ENCODE measurements at regions not wholly inside any gene's neighbourhood (a gene's known extent, or its start where the extent isn't known, plus 50 kb on each side); places are given as distances from the start of the nearest gene placed in this dataset.

DNA sequence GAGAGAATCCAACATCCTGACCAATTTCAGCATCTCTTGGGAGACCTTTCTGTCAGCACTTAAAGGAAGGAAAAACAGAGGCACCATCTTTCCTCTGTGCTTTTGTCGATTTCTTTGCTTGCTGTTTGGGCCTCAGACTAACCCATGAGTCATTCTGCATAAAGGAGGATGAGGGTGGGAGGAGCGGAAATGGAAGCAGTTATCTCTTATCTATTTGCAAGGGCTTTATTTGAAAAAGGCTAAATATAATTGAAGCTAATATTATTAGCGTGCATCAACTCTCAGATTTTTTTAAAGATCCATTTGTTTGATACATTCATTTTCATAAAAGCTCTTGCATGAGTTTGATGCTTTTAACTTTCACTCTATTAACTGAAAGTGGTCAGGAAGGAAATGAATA is 72.9 kb downstream of the ZNF622 start:
- TF ChIP-seq, protein P1, sequence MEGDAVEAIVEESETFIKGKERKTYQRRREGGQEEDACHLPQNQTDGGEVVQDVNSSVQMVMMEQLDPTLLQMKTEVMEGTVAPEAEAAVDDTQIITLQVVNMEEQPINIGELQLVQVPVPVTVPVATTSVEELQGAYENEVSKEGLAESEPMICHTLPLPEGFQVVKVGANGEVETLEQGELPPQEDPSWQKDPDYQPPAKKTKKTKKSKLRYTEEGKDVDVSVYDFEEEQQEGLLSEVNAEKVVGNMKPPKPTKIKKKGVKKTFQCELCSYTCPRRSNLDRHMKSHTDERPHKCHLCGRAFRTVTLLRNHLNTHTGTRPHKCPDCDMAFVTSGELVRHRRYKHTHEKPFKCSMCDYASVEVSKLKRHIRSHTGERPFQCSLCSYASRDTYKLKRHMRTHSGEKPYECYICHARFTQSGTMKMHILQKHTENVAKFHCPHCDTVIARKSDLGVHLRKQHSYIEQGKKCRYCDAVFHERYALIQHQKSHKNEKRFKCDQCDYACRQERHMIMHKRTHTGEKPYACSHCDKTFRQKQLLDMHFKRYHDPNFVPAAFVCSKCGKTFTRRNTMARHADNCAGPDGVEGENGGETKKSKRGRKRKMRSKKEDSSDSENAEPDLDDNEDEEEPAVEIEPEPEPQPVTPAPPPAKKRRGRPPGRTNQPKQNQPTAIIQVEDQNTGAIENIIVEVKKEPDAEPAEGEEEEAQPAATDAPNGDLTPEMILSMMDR (IDR thresholded peaks at IDR 0.05; ENCODE audit: insufficient read depth, low read length, severe bottlenecking): no peak
- Histone ChIP-seq H3K27me3 (ENCODE audit: control insufficient read depth, insufficient read depth, low read length) (no peaks in the 10 kb centered on the region), H3K4me3 (ENCODE audit: low read depth, low read length) (no peak overlapping the region), H3K36me3 (ENCODE audit: control insufficient read depth, insufficient read depth, low read length) (no peaks in the 10 kb centered on the region)
- DNase-seq (ENCODE audit: low read depth) (no peak), FAIRE-seq (no peak)

DNA sequence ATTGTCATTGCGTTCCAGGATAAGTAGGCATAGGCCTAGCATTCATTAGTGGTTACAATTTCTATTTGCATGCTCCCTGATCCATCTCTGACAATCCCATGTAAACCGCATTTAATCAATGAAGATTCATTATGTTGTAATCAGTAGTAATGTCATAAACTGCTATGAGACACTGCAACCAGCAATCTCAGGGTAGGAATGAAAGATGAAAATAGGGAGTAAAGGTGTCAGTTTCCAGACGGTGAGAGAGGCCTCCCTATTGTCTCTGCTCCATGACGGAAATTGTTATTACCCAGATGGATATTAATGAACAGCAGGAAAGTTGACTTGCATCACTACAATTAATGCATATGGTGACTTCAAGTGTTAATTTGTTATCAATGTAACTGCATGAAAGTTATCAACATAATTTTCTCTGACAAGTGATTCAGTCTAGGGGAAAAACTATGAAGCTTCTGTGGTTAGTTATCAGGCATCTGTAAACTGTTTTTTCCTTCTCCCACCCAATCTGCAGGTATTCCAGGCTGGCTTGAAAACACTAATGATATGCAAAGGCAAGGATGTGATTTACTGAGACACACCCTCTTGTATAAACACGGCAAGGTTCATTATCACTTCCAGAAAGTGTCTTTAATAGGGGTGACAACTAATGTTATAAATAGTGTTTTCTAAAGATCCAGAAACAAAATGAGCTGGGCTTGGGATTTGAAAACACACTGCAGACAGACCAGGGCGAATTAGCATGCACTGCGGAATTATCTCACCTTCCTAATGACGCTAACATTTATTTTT is 73.5 kb downstream of the ZNF622 start:
- no peaks in the 10 kb centered on the region for H3K27me3 ChIP-seq (ENCODE audit: control insufficient read depth, insufficient read depth, low read length)
- DNase-seq (ENCODE audit: low read depth) (no peak), FAIRE-seq (no peak)
- TF ChIP-seq, protein P1 (IDR thresholded peaks at IDR 0.05; ENCODE audit: insufficient read depth, low read length, severe bottlenecking): no peak
- no peaks in the 10 kb centered on the region for H3K36me3 ChIP-seq (ENCODE audit: control insufficient read depth, insufficient read depth, low read length)
- H3K4me3 ChIP-seq (ENCODE audit: low read depth, low read length): no peak overlapping the region

DNA sequence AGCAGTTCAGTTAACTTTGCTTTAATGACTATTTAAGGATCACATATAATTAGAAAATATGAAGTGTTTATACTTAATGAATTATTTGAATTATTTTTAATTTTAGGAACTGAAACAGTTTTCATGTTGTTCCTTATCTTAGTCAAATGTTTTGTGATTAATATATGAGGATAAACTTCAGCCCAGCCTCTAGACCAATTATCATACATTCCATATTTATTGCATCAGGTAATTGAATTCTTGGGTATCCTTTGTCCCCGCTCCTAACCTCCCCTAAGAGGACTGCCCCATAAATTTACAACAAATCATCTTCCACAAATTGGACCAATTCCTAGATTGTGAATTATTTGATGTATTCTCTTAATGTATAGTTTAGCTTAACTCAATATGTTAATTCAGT is 74.8 kb downstream of the ZNF622 start:
- DNase-seq (ENCODE audit: low read depth) (no peak), FAIRE-seq (no peak)
- Histone ChIP-seq H3K36me3 (ENCODE audit: control insufficient read depth, insufficient read depth, low read length) (no peaks in the 10 kb centered on the region), H3K4me3 (ENCODE audit: low read depth, low read length) (no peak overlapping the region), H3K27me3 (ENCODE audit: control insufficient read depth, insufficient read depth, low read length) (no peaks in the 10 kb centered on the region)
- TF ChIP-seq, protein P1 (IDR thresholded peaks at IDR 0.05; ENCODE audit: insufficient read depth, low read length, severe bottlenecking): no peak

DNA sequence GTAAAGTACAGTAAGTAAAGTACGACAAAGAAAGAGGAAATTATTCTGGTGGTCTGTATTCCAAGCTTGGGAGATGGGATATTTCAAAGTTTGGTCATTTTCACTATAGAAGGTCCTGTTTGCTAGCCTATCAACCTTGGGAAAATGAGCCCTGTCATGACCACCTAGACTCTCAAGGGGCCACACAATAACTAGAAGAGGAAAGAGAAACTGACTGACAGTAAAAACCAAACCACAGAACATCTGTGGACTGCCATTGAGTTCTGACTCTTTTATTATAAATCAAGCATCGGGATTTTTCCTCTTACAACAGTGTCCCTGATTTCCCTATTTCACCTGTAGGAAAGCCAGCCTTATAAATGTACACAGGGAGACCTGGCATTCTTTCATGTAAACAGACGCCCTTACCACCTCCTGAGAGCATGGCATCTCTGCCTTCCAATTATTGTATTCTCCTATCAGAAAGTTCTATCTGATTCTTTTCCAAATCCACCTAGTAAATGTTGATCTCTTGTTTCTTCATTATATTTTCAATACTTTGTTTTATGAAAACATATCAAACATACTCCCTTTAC is 80.0 kb downstream of the ZNF622 start:
- FAIRE-seq: no peak
- Histone ChIP-seq H3K27me3 (ENCODE audit: control insufficient read depth, insufficient read depth, low read length) (no peaks in the 10 kb centered on the region), H3K36me3 (ENCODE audit: control insufficient read depth, insufficient read depth, low read length) (no peaks in the 10 kb centered on the region), H3K4me3 (ENCODE audit: low read depth, low read length) (no peak overlapping the region)
- TF ChIP-seq, protein P1 (IDR thresholded peaks at IDR 0.05; ENCODE audit: insufficient read depth, low read length, severe bottlenecking): no peak
- no peak for DNase-seq (ENCODE audit: low read depth)

DNA sequence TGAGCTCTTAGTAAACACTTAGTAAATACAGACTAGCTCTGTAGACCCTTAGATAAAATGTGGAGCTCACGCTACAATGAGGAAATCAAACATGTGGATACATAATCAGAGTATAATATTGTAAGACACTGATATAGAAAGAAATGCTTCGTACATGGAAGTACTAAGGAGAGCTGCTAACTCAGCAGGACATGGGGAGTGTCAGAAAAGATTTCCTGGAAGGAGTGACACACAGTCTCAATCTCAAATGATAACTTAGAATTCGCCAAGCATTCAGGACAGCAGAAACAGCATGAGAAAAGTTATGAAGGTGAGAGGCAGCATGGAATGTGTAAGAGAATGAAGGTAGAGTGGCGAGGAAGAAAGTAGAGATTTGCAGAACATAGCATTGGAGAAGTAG is 80.8 kb downstream of the ZNF622 start:
- FAIRE-seq (no peak), DNase-seq (ENCODE audit: low read depth) (no peak)
- Histone ChIP-seq H3K4me3 (ENCODE audit: low read depth, low read length) (no peak overlapping the region), H3K27me3 (ENCODE audit: control insufficient read depth, insufficient read depth, low read length) (no peaks in the 10 kb centered on the region), H3K36me3 (ENCODE audit: control insufficient read depth, insufficient read depth, low read length) (no peaks in the 10 kb centered on the region)
- TF ChIP-seq, protein P1 (IDR thresholded peaks at IDR 0.05; ENCODE audit: insufficient read depth, low read length, severe bottlenecking): no peak
